GM11168 (cell line): ENCODE measurements at regions not wholly inside any gene's neighbourhood (a gene's known extent, or its start where the extent isn't known, plus 50 kb on each side); places are given as distances from the start of the nearest gene placed in this dataset.

ENCODE experiments used
- in situ Hi-C: fragments of 300-500 bp; cut with MboI; formaldehyde crosslinking; loops from one replicate; pipeline ENCODE4 v1.12.0; 2022; ENCODE audit warnings: low sequenced_read_pairs; ENCODE audit not compliant: unreplicated experiment

GRCh38 chr4:24476282-24476681 lies 108.1 kb downstream of the DHX15 start:
- in situ Hi-C loops = loop anchor here (25.0 kb wide), 1 partner anchor 211 kb away; no protein-coding TSS in a partner anchor

DNA sequence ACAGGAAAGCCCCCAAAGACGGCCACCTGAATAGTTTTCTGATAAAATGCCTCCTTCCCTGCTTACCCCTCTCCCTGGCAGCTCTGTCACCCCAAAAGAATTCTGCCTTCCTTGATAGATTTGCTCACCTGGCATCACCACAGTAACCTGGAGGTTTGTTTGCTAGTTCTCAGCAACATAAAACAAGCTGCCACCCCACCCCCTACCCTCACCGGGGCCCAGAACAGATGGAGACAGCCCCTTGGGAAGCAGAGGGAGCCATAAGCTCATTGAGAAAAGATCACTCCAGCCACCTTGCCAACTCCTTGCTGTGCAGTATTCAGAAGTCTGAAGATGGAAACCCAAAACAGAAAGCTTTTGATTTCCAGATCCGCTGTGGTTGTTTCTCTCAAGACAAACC lies 108.6 kb downstream of the DHX15 start:
- in situ Hi-C loops = loop anchor here (25.0 kb wide), 1 partner anchor 212 kb away; no protein-coding TSS in a partner anchor

DNA sequence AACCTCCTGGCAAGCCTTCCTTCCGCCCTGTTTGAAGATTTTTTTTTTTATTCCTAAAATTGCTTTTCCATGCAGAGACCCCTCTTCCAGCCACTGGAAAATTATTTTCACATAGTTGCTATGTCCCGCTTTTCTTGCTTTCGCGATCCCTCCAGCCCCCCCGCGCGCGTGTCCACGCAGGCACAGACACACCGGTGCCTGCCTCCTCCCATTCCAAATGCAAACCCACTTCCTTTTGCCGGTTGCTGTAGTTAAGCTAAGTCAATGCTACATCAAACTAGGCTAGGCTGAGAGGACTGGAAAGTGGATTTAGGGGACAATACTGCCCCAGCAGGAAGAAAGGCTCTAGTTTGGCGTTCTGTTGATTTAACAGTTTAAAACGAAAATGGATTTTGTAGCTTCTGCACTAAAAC lies 111.0 kb downstream of the DHX15 start:
- in situ Hi-C loops = no loop called here

DNA sequence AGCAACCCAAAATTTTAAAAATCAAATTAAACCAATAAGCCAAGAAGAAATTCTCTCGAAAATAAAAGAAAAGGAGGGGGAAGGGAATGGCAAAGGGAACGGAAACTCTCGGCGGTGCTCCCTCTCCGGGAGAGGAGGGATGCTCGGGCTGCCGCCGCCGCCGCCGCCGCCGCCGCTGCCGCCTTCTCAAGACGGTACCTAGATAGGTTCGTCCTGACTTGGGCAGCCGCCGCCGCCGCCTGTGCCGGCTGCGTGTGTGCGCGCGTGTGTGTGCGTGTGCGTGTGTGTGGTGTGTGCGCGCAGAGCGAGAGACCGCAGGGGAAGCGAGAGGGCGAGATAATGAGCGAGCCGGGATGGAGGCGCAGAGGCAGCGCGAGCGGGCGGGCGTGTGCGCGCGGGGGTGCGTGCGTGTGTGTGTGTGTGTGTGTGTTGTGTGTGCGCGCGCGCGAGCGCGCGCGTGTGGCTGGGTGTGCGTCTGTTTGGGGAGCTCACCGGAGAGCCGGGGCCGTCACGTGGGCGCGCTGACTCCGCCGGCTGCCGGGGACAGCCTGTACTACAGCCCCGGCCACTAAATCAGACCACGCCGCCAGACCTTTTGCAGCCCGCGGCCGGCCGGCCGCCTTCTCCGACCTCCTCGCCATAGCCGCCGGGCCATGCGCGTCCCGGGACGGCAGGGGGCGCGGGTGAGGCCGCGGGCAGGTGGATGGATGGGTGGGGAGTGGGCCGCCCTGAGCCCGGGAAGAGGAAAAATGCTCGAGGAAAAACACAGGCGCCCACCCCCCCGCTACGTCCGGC lies 111.6 kb downstream of the DHX15 start:
- in situ Hi-C loops = no loop called here

- in situ Hi-C loops = no loop called here
These were observed 112.2 kb downstream of the DHX15 start for GRCh38 chr4:24472161-24472510.

DNA sequence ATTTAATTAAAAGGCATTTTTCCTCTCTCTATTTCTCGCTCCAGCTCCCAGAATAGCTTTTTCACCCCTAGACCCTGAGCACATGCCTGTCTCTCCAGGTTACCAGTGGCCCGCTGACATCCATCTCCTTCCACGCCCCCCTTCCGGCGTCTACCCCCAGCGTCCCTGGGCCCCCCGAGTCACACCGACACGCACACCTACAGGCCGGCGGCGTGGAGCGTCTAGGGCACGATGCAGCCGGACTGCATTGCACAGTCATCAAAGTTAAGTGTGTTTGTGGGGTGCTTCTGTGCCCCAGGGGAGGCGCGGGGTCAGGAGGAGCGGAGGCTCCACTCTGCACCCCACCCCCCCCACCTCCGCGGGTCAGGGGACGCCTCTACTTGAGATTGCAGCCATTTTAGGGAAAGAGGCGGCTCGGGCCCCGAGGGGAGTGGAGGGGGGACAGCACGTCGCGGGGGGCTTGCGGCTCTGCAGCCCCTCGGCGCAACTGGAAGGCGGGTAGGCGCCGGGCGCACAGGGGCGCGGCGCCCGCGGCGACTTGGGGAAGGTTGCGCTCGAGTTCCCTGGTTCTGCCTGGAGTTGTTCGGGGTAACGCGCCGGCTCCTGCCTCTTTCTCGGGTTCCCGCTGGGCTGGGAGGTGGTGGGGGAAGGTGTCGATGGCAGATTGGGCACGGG lies 112.7 kb downstream of the DHX15 start:
- in situ Hi-C loops = no loop called here

DNA sequence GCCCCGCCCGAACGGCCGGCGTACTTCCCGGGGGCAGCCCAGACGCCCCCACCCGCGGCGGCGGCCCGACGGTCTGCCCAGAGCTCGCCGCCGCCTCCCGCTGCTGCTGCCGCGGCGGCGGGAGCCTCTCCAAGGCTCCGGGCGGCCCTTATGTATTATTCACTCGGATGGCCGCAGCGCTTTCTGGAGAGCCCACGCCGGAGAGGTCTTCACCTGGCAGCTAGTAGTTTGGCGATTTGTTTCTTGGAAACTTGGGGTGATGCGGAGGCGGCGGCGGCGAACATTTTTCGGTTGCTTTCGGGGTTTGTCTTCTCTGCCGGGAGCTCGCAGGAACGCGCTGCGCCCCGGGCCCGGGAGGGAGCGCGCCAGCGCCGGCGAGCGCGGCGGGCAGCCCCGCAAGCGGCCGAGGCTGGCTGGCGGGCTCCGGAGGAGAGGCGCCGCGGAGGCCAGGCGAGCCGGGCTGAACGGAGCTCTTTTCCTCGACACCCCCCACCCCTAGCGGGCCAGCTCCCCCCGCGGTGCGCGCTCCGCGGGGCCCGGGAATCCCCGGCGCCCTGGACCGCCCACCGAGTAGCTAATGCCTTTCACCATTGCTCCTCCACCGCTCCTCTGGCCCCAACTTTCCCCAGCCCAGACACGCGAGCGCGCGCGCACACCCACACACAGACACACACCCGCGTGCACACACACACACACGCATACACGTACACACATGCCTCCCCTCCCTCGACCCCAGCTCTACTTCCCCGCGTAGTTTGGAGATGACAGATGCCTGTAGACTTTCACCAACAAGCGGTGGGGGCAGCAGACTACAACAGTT lies 113.5 kb downstream of the DHX15 start:
- in situ Hi-C loops = no loop called here

GRCh38 chr4:24468071-24468470 lies 116.3 kb downstream of the DHX15 start:
- in situ Hi-C loops = no loop called here

DNA sequence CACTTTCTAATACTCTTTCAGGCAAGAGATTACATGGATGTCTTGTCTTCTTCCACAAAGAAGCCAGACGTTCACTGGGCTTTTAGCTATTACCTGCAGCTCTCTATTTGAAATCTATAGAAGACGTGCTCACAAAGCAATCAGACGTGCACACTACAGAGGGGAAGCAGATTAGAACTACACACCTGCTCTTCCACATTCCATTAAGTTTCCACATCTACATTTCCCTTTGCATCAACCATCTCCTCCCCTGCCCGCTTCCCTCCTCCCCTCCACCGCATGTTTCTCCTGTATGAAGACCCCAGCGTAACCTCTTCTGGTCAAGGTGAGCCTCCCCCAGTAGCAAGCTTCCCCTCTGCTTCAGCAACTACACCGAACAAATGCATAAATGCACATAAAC lies 119.8 kb downstream of the DHX15 start:
- in situ Hi-C loops = no loop called here

DNA sequence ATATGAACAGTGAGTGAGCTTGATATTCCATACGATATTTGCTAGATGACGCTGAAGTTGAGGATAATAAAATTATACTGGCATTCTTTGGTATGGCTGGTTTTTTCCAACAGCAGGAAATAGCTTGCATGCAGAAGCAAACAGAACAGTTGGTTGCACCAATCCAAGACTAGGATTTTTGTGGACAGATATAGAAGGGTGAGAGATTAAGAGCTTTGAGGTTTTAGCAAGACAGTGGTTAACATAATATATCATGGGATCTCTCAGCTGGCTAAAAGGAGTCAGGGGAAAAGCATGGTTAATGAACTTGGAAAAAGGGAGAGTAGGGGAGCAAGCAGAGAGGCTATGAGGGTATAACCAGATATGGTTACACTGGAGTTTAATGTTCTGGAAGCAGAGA lies 127.9 kb downstream of the DHX15 start:
- in situ Hi-C loops = no loop called here

GRCh38 chr4:24453951-24454350 lies 130.4 kb downstream of the DHX15 start:
- in situ Hi-C loops = no loop called here

- in situ Hi-C loops = no loop called here
These were observed 132.5 kb downstream of the DHX15 start for GRCh38 chr4:24451870-24452269.

DNA sequence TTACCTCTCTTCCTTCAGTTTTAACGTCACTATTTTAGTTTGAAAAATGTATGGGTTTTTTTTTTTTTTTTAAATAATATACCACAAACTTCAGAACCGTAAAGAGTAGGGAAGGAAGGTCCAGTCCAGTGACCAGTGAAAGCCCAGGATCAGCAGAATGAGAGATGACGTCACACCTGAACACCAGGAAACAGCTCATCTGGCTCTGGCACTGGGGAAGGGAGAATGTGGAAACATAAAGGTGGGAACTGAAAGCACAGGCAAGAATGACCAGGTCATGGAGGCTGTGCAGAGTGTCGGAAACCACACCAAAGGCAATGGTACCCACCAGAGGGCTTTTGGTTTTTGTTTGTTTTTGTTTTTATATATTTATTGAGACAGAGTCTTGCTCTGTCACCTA lies 141.2 kb downstream of the DHX15 start:
- in situ Hi-C loops = no loop called here

DNA sequence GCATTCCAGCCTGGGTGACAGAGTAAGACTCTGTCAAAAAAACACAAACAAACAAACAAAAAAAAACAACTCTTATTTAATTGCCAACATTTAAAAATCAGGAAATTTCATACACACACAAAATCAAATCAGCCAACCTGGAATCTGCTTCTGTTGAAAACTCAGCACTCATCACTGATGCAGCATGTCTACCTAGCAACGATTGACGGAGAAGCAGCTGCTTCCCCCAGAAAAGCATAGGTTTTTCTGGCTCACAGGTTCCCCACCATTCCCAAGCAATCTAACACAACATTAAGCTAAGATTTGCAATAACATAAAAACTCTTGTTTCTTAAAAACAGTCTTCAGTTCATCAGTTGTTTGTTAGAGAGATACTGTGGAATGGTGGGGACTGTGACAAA lies 143.6 kb downstream of the DHX15 start:
- in situ Hi-C loops = no loop called here

- in situ Hi-C loops = no loop called here
These were observed 150.1 kb downstream of the DHX15 start for GRCh38 chr4:24434241-24434640.

DNA sequence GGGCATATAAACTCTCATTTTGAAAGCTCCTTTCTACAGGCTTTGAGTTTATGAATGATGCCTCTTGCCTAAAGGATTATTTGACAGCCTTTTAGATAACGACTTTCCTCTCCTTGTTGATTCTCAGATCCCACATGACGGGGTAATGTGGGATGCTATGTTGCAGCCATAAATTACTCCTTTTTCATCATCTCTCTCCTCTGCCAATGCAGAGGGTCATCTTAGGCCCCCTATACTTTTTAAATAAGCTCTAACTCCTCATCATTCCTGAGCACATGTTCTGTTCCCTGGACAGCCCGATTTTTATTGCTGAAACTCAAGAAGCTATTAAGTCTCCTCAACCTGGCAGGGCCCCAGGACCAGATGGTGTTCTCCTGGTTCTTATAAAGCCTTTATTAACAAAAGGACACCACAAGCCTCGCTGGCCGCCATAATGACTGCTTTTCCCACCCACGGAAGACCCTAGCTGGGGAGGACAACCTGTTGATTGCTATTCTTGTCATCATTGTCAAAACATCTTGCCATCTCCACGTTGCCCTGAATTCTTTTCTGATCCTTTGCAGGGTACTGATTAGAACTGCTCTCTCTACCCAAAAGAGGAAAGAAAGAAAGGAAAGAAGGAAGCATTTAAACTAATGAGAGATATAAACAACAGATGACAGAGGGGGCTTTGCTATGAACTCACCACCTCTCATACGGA lies 150.7 kb downstream of the DHX15 start:
- in situ Hi-C loops = no loop called here

DNA sequence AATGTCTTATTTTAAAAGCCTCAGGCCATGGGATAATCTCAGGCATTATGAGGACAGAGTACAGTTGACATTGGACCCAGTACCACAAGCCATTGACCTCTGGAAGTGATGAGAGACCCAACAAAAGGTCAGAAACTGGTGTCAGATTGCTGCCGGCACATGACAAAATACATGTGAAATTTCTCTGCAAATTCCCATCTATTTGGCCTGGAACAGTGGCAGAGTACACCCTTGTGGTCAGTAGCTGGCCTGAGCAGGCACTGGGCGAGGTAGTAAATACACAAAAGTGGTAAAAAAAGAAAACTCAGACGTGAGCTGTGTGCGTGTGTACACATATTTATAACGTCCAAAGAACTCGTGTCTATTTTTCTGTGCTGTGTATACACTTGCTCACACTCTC lies 155.5 kb downstream of the DHX15 start:
- in situ Hi-C loops = no loop called here

DNA sequence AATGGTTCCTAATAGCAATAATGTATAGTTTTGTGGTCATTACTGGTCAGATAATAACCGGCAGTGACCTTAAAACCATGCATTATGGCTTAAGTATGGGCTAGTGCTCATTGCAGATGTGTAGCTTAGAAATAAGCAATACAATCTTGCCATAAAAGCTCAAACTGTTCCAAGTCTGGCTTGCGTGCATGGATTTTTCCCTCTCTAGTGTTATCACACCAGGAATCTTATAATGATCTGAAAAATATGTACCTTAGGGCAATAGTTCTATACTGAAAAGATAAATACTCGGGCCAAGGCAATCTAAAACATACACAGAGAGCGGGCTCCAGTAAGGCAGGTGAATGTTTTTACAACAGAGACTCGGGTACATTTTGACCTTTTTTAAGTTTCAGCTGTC lies 157.8 kb downstream of the DHX15 start:
- in situ Hi-C loops = no loop called here

- in situ Hi-C loops = no loop called here
These were observed 158.5 kb downstream of the DHX15 start for GRCh38 chr4:24425863-24426262.

DNA sequence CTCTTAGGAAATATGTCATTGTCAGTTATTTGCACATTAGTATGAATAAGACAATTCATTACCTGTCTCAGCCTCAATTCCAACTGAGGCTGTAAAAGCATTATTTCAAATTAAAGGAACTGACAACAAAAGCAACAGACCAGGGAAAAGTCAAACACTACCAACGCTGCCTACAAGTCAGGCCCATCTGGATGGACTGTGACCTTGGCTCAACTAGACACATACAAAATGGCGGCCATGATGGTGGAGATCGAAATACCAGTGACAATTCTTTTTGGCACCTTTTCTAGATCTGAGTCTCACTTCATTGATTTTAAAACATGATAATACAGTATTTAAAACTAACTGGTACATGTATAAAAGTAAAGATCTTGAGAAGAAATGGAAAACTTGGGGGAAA lies 160.7 kb downstream of the DHX15 start:
- in situ Hi-C loops = loop anchor here (25.0 kb wide), 1 partner anchor 1286 kb away; no protein-coding TSS in a partner anchor
